Right lung (tissue), 2 donors: ENCODE measurements at regions not wholly inside any gene's neighbourhood (a gene's known extent, or its start where the extent isn't known, plus 50 kb on each side); places are given as distances from the start of the nearest gene placed in this dataset.
"Not testable (repeated sequence)": the region's sequence is repeated elsewhere in the genome, so short reads cannot be mapped to it uniquely, and the experiment has no call there.

Source experiments
- DNase-seq, 2 donors: peaks; one replicate each; pipeline ENCODE4 v3.0.0-alpha.2; 2013

GRCh38 chr10:23869996-23870395 lies 338.9 kb upstream of the KIAA1217 start:
- DNase-seq: no peak

- no peak for DNase-seq
Measured at GRCh38 chr10:23870651-23871610, 338.0 kb upstream of the KIAA1217 start.

- no peak for DNase-seq
Measured at GRCh38 chr10:23872290-23872689, 336.6 kb upstream of the KIAA1217 start.

GRCh38 chr10:23877791-23878320 lies 331.1 kb upstream of the KIAA1217 start:
- DNase-seq: no peak

GRCh38 chr10:23884670-23885069 lies 324.3 kb upstream of the KIAA1217 start:
- DNase-seq: no peak

GRCh38 chr10:23885853-23886252 lies 323.1 kb upstream of the KIAA1217 start:
- no peak for DNase-seq

GRCh38 chr10:23886355-23886754 lies 322.6 kb upstream of the KIAA1217 start:
- no peak for DNase-seq

GRCh38 chr10:23891301-23891700 lies 317.6 kb upstream of the KIAA1217 start:
- DNase-seq: no peak

- DNase-seq: no peak
Measured at GRCh38 chr10:23892296-23892695, 316.6 kb upstream of the KIAA1217 start.

- no peak for DNase-seq
Measured at GRCh38 chr10:23897267-23897666, 311.7 kb upstream of the KIAA1217 start.

- no peak for DNase-seq
Measured at GRCh38 chr10:23897861-23898260, 311.1 kb upstream of the KIAA1217 start.

- DNase-seq: no peak
Measured at GRCh38 chr10:23899166-23899565, 309.8 kb upstream of the KIAA1217 start.

GRCh38 chr10:23910291-23910690 lies 298.6 kb upstream of the KIAA1217 start:
- no peak for DNase-seq

- no peak for DNase-seq
Measured at GRCh38 chr10:23912884-23913404, 296.0 kb upstream of the KIAA1217 start.

GRCh38 chr10:23914641-23915040 lies 294.3 kb upstream of the KIAA1217 start:
- DNase-seq: no peak

- DNase-seq: no peak
Measured at GRCh38 chr10:23917251-23917840, 291.6 kb upstream of the KIAA1217 start.

GRCh38 chr10:23918090-23918723 lies 290.7 kb upstream of the KIAA1217 start:
- no peak for DNase-seq

- DNase-seq: no peak
Measured at GRCh38 chr10:23918839-23919238, 290.1 kb upstream of the KIAA1217 start.

- DNase-seq: no peak
Measured at GRCh38 chr10:23927576-23928325, 281.2 kb upstream of the KIAA1217 start.

GRCh38 chr10:23934023-23934422 lies 274.9 kb upstream of the KIAA1217 start:
- DNase-seq: not testable (repeated sequence)

GRCh38 chr10:23945845-23946244 lies 263.1 kb upstream of the KIAA1217 start:
- no peak for DNase-seq
